Stimulated activated CD4-positive, alpha-beta T cell treated with anti-CD3 and anti-CD28 coated beads, Interleukin-4, amount 100 ng/mL, for 48 hours (primary cell): ENCODE measurements at regions not wholly inside any gene's neighbourhood (a gene's known extent, or its start where the extent isn't known, plus 50 kb on each side); places are given as distances from the start of the nearest gene placed in this dataset.
"Not testable (repeated sequence)": the region's sequence is repeated elsewhere in the genome, so short reads cannot be mapped to it uniquely, and the experiment has no call there.

Source experiments
- DNase-seq, 2 donors: peaks; one replicate each; pipeline ENCODE4 v3.0.0-alpha.2; 2020; ENCODE audit warnings: low read depth in 2 of 2

DNA sequence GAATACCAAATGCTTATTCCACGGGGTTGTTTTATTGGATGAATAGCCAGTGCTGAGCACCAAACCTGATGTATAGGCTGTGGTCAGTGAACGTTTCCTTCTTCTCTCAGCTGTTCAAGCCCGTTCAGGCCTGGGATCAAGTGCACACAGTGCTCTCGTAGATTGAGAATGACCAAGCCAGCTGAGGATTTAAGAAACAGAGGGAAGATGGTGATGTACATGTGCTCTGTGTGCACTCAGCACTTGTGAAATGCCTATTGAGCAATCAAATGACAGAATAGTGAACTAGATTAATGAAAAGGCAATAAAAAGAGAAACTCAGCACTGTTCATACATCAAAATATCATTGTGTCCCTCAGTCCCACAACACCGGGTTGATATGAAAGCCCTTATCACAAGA is 302.5 kb downstream of the BMPER start:
- DNase-seq: no peak

DNA sequence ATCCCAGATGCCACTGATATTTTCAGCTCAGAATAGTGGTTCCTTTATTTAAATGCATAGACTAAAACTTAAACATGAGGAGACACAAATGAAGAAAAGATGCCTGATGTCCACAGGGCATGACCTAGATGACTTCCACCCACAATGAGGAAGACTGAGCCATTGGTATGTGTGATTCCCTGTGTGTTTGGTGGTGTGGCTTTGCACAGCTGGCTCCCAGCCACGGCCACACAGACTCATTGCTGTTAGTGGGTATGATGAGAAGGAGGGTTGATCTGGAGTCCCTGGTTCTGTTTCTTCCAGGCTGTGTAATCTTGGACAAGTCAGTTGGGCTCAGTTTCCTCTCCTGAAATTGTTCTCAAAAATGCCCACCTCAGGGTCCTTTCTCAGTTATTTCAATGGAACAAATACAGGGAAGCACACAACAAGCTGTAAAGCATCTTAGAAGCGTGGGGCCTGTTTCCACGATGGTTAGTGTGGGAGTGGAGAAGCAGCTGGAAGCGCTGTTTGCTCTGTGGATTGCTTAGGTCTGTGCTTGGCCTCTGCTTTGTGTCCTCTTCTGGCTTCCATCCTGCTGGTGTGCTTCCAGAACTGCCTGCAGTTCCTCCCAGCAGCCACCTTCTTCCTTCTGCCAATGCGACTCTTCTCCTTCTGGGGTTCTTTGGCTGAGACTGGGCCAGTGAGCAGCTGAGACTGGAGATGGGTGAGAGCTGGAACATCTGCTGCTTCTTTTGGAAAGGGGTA is 303.7 kb downstream of the BMPER start:
- DNase-seq: no peak

GRCh38 chr7:34211018-34211417 is 305.7 kb downstream of the BMPER start:
- no peak for DNase-seq

DNA sequence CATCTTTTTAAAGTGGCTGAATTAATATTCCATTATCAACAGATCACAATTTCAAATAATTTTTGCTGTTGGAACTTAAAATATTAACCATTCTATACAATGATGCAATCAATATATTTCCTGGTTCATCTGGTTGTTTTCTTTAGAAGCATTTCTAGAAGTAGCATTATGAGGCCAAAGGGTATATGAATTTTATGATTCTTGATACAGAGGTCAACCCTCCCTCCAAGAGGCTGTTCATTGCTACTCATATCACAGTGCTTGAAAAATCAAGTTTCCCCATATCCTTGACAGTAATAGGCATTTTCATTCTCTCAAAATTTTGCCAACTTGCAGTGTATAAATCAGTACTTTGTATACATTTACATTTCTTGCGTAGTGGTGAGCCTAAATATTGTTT is 312.6 kb downstream of the BMPER start:
- DNase-seq: no peak

- no peak for DNase-seq
Measured at GRCh38 chr7:34219153-34219718, 313.9 kb downstream of the BMPER start.

DNA sequence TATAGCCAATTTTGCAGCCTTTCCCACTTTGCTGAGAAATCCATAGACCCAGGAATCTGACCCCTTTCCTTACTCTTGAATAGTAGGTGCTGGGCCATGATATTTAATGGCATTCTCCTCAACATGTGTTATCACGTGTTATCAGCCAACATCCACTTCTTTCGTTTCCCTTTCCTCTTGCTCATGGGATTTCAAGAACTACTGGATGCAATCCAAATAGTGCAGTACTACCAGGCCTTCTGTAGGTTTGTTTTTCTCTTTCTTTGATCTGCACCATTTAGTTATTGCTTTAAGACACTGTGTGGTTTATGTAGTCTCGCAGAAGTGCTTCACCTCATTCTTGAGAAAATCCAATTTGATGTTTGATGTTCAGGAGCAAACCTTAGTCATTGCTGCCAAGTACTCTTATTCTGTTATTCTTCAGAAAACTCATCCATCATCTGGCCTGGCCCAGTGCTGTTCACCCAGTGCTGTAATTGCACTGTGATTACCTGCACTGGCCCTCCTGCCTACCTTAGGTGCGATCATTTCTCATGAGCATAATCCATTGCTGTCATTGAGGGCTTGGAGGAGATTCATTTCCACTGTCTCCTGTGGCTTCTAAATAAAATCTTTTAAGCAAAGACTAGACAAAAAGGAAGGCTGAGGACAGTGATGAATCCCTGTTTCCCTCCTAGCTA is 315.3 kb downstream of the BMPER start:
- DNase-seq: no peak

GRCh38 chr7:34222316-34222715 is 317.0 kb downstream of the BMPER start:
- no peak for DNase-seq

GRCh38 chr7:34222722-34223121 is 317.4 kb downstream of the BMPER start:
- DNase-seq: no peak

DNA sequence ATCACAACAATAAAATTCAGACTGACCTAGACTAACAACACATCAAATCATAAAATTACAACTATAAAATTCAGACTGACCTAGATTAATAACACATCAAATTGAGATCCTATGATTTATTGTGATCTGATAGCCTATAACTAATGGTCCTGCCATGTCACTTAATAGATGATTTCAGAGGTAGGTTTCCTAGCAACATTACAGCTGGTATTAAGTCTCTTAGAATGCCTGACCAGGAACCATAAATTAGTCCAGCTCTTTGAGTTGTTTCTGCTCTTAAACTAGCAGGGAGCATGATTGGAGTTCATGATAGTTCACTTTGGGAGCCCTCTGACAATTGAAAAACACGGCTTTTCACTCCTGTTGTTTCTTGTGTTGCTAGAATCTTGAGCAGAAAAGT is 318.9 kb downstream of the BMPER start:
- no peak for DNase-seq

DNA sequence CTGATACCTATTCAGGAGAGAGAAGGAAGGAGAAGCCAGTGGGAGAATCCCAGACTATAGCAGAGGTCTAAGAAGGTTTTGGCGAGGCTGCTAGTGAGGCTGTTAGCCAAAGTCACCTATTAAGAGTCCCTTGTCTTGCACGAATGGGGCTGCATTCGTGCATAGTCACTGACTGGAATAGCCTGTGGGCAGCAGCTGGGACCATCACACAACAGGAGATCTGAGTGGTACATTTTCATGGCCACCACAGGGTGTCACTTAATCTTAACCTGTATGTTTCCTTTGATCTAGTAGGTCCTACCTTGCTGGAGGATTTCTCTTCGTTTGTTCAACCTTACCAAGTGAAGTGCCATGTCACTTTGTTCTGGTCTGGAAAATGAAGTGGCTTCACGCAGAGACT is 319.9 kb downstream of the BMPER start:
- DNase-seq: no peak

DNA sequence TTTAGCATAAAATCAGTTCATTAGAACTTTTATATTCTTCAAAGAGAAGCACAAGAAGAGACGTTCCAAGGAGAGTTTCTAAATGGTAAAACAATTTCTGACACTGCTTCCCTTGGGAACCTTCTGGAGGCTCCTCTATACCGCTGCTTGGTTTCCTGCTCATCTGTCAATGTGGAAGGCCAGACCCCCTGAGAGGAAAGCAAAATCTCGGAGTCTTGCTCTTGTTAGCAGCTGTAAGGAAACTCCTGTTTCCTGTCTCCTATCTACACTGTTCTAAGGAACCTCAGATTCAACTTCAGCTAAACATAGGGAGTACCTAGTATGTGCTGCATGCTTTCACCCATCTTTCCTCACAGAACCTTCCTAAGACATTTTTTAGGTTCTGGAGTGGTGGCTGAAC is 322.2 kb downstream of the BMPER start:
- DNase-seq: no peak

DNA sequence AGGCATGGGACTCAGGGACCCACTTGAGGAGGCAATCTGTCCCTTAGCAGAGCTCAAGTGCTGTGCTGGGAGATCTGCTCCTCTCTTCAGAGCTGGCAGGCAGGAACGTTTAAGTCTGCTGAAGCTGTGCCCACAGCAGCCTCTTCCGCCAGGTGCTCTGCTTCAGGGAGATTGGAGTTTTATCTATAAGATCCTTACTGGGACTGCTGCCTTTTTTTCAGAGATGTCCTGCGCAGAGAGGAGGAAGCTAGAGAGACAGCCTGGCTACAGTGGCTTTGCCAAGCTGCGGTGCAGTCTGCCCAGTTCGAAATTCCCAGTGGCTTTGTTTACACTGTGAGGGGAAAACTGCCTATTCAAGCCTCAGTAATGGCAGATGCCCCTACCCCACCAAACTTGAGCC is 329.8 kb downstream of the BMPER start:
- not testable (repeated sequence) for DNase-seq

DNA sequence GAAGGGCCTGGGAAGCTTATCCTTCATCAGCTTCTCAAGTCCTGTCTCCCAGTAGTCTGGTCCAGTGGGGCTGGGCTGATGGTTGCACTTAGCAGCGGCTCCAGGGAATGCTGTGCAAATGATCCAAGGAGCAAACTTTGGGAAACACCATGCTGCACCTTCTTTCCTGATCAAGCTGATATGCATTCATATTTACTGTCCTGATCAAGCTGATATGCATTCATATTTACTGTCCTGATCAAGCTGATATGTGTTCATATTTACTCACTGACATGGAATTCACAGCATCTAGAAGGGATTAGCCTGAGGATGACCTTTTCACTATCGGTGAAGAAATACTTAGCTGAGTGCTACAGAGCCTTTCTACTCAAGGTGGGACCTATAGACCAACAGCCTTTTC is 330.7 kb downstream of the BMPER start:
- no peak for DNase-seq

- no peak for DNase-seq
Measured at GRCh38 chr7:34236839-34237492, 331.6 kb downstream of the BMPER start.

- DNase-seq: no peak
Measured at GRCh38 chr7:34237493-34237849, 332.1 kb downstream of the BMPER start.

DNA sequence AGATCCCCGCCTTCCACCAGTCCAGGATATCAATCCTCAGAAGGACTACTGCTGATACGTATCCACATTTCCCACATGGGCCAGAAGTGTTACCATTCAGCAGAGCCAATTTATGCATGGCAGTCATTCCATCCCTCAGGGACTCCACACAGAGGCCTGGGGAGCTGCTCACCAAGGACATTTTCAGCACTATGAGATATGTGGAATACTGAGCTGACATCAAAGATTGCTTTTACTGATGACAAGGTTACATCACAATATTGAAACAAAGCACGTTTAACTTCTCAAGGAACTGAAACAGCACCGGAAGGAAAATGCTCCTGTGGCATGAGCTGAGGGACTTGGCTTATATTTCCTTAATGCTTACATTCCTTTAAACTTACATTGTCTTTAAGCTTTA is 335.1 kb downstream of the BMPER start:
- no peak for DNase-seq

DNA sequence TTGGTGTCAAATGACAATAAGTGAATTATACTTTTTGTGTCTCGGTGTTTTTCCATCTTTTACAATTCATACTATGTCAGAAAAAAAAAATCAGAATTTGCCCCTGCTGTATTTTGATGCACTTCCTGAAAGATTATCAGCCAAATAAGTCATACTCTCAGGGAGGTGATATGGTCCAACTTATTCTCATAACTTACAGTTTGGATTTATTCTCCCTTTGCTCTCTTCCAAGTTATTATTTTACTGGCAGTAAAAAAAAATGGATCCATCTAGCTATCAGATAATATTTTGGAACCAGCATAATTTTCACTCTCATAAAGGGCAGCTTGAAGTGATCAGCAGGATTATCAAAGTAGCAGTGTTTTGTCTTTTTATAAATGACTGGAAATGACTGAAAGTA is 337.1 kb downstream of the BMPER start:
- no peak for DNase-seq

DNA sequence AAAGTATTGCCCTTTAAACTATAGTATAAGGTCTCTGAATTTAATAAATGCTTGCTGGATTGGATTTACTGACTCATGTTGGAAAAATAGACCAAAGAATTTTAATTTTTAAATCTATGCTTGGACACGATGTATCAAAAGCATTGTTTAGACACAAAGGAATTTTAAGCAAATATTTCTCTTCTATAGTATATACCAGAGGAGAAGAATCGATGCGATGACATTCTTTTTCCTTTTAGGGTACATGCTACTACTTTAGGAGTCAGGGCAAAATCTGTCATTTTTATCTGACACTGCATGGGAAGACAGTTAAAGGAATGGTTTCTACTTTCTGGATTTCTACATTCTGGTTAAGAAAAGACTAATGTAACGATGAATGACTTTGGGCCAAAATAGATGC is 339.9 kb downstream of the BMPER start:
- no peak for DNase-seq

- no peak for DNase-seq
Measured at GRCh38 chr7:34247468-34247867, 342.1 kb downstream of the BMPER start.

DNA sequence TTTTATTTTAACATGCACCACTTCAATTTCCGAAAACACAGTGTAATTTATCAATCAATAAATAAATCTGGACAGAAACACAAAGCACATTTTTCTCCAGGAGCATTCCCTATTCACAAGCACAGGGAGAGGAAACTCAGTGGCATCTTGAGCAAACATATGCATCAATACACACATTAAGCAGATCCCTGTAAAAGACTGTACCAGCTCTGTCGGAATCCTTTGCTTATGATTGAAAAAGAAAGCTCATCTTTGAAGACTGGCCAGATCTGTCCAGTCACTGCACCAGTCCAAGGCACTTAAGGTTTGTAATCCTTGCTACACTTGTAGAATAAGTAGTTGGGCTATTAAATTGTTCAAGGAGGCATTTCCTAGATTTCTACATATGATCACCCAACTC is 343.9 kb downstream of the BMPER start:
- DNase-seq: no peak

DNA sequence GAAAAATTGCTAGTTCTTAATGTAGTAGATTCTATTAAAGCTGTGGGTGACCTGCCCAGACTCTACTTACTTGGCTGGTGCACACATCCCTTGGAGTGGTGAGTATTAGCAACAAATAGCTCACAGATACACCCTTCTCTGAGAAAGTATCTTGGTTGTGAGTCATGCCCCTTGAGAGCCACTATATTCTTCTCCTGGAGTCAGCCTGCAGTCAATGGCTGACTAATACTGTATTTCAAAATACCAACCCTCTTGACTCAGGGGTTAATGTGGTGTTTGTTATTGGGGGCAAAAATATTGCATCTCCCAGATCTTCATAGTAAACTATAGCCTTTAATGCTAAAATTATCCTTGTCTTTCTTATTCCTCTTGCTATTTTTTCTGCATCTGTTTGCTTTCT is 354.9 kb downstream of the BMPER start:
- no peak for DNase-seq

GRCh38 chr7:34263168-34263567 is 357.8 kb downstream of the BMPER start:
- DNase-seq: no peak

GRCh38 chr7:34269084-34269483 is 363.7 kb downstream of the BMPER start:
- DNase-seq: no peak
